Stimulated activated CD8-positive, alpha-beta memory T cell treated with anti-CD3 and anti-CD28 coated beads, Interleukin-4, amount 100 ng/mL, for 1 hour (primary cell): ENCODE measurements at regions not wholly inside any gene's neighbourhood (a gene's known extent, or its start where the extent isn't known, plus 50 kb on each side); places are given as distances from the start of the nearest gene placed in this dataset.
"Not testable (repeated sequence)": the region's sequence is repeated elsewhere in the genome, so short reads cannot be mapped to it uniquely, and the experiment has no call there.

Experiments
- DNase-seq, 2 donors: peaks; one replicate each; pipeline ENCODE4 v3.0.0-alpha.2; 2020; ENCODE audit warnings: low read depth in 2 of 2, low spot score in 1 of 2

DNA sequence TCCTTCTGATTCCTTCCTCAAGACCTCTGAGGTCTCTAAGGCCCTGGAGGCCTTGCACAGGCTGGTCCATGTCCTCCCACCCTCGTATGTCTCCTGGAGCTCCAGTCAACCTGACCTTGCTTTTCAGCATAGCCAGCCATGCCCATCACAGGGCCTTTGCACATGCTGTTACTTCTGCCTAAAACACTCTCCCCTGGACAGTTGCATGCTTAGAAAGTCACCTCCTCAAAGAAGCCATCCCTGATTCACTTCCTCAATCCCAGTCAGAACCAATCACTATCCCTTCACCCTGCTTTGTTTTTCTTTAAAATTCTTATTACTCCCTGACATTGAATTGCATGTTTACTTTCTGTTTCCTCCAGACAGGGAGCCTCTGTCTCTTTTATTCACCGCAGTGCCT, 322.1 kb upstream of the CCL2 start:
- no peak for DNase-seq

DNA sequence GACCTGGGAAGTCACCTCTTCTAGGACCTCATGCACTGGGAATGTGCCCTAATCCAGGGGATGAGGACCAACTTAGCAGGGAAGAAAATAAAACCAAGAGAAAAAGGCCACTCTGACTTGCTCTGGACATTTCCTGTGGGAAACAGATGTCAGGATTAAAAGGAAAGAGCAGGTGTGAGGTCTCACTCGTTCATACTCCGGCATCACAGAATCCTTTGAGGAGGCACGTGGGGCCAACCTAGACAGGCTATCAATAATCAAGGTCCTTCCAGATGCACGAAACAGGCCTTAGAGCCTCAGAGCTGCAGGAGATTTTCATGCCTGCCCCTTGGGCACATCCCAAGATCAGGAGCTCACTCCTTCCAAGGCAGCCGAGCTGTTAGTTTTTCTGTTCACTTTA, 321.5 kb upstream of the CCL2 start:
- no peak for DNase-seq

DNA sequence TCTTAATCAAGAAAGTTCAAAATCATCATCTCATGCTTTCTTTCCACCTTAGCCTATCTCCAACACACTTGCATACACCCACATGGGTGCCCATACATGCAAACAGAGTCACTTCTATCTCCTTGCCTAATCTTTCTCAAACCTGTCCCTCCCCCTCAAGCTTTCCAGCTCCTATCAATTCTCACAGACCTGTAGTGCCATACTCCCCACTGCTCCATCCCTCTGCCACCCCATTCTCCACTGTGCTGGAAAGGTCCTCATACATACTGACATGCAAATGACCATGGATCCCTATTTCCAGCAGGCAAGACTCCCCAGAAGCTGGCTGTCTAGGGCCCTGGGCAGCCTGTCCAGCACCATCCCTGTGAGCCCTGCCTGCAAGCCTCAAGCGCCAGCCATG, 320.4 kb upstream of the CCL2 start:
- no peak for DNase-seq

DNA sequence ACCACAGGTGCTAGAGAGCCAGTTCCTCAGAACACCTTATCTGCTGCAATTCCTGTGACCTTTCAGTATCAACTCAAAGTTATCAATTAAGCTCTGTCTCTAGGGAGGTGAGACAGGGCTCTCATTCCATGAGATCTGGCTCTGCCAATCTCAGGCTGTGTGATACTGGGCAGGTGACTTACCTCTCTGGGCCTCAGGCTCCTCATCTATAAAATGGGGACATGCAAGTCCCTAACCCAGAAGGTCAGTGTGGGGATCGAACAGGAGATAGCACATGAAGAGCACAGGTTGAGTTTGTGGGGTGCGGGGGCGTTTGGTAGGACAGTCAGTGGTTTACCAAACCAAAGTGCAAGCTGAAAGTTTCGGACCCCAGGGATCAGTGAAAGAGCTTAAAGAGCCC, 319.3 kb upstream of the CCL2 start:
- DNase-seq, result no peak

DNA sequence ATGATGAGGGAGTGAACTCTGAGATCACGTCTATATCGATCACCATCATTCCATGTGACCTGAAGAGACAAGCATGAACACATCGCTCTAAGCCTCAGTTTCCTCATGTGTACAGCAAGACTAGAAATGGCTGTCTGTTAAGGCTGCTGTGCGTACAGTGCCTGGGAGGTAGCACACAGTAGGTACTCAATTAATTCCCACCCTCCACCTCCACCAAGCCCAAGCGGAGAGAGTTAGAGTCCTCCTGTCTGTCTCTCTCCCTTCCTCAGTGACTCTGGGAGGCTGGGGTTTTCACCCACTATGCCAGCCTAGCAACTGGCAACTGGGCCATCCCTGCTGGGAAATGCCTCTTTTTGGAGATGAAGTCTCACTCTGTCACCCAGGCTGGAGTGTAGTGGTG, 318.3 kb upstream of the CCL2 start:
- DNase-seq, result no peak

DNA sequence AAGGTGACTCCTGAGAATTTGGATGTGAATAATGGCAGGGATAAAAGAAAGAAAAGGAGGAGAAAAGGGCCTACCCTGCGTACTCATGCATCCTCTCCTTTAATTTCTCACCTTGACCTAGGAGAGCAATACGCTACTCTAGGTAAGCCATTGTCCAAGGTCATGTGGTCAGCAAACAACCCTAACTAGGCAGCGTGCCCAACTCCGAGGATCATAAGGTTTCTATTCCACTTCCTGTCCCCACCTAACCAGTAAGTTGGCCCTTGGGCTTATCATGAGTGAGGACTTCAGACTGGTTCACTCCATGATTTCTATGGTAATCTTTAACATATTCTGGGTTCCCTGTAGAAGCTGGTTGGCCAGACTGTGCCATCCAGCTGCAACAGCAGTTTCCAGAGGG, 315.1 kb upstream of the CCL2 start:
- DNase-seq, result no peak

DNA sequence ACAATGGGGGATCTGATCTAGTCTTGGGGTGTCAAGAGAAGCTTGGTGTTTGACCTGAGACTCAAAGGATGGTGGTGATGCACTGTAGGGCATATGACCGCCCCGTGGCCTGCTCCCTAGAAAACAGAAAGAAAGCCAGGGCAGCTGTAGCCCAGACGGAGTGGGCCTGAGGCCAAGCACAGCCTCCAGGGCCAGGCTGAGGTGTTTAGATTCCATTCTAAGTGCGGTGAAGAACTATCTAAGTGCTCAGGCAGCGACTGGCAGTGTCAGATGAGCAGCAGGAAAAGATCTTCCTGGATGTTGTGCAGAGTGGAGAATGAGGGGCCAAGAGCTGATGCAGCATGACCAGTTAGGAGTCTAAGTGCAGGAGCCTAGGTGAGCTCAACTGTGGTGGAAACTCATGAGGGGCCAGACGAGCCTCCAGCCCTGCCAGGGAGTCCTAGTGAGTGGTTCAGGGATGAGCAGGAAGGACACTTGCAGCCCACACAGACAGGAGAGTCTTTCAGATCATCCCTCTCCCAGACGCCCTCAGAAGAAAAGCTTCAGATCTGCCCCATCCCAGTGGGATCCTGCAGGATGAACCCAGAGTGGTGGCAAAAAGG, 314.2 kb upstream of the CCL2 start:
- DNase-seq, result no peak

DNA sequence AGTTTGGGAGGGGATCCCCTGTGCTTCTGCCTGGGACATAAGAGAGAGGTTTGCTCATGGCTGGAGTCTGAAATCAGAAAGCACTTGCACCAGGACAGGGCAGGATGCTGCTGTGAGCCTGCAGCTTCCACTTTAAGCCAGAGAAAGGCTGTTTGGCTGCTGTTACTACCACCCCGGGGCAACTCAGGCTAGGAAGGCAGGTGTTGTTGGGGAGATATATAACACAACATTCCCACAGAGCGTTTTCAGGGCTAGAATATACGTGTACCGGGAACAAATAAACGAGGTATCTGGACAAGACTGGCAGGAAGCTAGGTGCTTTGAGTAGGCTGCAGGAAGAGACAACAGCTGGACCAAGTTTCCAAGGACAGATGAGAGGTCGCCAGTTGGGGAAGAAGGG, 313.3 kb upstream of the CCL2 start:
- no peak for DNase-seq

DNA sequence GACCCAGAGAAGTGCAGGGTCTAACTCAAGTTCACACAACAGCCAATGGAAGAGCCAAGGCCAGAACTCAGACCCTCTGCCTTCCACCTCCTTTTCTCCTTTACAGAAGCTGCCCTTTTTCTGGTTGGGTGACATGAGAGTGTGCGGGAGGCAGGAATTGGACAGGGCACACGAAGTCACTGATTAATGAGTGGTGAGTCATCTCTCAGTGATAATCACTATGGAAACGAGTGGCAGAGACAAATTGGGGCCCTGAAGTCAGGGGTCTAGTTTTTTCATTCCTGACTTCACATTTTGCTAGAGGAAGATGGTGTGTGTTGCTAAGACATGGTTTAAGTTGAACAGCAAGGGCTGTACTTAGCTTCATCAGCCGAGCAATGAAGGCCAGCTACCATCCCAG, 312.7 kb upstream of the CCL2 start:
- no peak for DNase-seq

DNA sequence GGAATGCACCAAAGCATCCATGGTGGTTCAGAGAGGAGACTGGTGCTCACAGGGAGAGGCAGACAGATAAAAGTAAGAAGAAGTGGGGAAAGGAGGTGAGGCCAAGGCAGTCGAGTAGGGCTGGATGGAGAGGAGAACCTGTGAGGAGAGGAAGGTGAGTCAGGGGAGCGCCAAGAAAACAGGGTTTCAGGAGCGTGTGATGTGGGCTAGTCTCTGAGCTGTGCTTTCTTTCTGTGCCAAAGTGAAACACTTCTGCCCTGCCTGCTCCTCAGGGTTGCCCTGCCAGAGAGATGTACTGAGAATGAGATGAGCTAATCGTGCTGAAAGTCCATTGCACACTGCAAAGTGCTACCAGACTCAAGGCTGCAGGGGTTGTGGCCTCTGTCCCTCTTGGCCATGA, 310.7 kb upstream of the CCL2 start:
- DNase-seq, result no peak

DNA sequence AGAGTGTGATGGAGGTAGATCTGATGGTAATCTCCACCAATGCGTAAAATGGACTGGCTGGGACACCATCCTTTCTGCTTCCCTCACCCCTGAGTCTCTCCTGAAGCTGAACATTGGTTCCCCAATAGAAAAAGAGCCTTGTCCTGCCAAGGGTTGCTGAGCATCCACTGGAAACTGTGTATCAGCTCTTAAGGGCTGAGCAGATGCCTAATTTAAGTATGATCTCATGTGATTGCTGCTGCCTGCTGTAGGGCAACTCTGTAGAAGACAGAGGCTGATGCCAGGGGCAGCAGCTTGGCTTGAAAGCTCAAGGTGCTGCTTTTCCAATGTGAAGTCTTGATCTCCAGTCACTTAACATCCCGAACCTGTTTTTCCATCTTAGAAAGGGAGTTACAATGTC, 310.3 kb upstream of the CCL2 start:
- no peak for DNase-seq

DNA sequence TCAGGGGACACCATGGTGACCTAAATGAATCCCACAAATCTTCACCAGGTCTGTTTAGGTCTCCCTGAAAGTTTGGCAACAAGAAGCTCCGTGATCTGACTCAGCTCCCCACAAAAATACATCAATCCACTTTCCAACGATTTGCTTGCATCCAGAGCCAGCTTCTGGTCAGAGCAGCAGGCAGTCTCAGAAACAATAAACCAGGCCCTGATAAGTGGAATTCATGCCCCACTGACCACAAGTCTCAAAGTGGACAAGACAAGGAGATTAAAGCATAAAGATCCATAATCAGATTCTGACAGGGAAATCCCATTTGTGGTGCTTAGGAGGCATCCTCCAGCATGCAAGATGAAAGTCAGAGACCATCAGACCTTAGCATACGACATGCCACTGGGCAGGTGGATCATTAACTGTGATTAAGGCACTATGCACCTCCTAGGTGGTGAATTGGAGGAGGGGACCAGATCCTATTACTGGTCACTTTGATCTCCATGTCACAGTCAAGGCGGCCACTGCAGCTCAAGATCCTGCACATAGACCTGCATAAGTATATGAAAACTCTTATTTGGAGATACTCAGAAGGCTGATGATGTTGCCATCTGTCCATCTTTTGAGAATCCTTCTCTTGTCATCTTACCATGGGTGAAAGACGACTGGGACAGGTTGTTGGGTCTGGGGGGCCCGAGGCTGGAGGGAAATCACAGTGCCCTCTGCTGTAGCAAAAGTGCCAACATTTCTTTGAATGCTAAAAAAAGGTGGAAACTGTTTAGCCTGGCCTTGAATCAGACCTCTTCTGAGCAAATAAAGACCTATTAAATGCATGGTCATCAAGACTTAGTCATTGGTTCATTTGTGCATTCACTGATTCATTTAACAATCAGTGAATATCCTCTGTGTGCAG, 309.2 kb upstream of the CCL2 start:
- no peak for DNase-seq

DNA sequence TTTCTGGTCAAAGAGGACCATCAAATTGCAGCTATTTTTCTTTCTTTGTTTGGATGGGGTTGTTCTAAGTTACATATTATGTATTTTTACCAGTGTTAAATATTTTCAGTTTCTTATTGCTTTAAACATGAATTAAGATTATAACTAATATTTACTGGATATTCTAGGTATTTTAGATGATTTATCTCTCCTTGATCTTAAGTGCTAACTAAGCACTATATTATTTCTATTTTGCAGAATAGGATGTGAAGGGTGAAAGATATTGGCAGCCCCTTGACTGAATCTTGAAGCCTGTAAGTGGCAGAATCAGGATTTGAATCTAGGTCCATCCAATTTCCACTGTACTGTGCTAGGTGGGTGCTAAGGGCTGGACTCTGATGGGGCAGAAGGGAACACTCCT, 307.3 kb upstream of the CCL2 start:
- no peak for DNase-seq

DNA sequence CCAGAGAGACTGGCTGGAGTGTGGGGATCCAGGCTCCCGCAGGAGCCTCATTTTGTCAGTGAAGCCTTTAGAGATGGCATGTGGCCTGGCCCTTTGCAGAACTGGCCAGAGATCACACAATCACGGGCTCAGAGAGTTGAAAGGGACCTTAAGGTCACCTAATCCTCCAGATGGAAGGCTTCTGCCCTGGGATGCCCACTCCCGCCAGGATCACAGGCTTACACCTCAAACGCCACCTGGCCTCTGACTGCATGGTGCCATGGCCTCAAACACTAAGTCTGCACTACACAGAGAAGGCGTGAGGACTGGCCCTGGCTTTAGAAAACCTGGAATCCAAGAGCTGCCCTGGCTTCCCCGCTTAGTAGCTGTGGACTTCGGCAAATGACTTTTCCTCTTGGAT, 306.8 kb upstream of the CCL2 start:
- no peak for DNase-seq

DNA sequence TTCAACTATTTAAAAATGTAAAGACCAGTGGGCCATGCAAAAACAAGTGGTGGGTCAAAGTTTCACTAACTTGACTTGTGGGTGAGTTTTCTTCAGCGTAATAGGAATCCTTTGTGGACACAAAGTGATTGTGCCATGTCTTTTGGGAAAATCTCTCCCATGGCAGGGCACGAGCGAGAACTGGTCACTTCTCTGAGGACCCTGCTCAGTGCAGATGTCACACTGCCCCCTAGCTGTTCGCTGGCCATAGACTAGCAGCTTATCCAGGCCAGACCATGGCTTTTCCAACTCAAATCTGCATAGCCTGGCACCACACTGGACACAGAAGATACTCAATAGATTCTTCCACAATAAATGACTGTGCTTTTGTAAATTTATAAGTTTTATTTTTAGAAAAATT, 306.0 kb upstream of the CCL2 start:
- DNase-seq, result no peak

DNA sequence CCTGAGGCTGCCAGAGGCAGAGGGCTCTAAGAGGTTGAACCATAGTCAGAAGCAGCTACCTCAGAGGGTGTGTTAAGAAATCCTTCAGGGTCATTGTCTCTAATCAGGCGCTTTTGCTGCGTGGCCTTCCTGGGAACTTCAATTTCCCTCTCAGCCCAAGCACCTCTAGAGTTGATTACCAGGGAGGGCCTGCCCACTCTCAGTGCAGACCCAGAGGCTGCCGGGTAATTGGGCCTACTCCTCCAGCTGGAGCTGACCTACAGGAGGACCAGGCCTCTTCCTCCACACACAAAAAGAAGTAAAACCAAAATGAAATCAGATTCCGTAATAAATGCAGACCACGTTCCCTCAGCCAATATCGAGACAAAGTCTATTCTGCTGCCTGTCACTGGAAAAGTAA, 305.0 kb upstream of the CCL2 start:
- DNase-seq, result no peak

DNA sequence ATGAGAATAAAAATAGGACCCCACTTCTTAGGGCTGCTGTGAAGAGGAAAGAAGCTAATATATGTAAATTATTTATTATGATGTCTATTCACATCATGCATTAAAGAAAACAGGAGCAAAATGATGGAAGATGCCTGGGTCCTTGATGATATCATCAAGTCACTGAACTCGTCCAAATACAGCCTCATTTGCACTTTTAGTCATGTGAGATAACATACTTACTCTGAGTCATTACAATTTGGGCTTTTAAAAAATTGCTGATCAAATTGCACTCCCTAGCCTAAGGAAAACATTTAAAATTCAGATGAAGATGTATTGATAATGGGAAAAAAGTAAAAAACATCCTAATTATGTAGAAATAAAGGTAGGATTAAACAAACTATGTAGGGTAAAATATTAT, 302.7 kb upstream of the CCL2 start:
- no peak for DNase-seq

DNA sequence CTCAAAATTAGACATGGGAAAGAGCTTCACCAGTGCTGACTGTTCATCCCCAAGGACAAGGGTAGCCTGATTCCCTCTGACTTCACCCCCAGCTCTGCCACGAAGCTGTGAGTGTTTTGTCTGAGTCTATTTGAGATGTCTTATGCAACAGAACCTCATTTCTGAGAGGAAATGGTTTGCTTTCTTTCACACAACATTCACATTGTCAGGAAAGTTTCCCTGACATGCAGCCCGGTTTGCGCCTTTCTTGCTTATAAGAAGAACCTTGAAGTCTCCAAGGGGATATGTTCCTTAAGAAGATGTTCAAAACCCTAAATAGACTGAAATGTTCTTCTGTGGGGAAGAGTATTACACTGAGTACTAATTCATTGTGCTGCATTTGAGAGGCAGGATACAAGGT, 300.5 kb upstream of the CCL2 start:
- no peak for DNase-seq

DNA sequence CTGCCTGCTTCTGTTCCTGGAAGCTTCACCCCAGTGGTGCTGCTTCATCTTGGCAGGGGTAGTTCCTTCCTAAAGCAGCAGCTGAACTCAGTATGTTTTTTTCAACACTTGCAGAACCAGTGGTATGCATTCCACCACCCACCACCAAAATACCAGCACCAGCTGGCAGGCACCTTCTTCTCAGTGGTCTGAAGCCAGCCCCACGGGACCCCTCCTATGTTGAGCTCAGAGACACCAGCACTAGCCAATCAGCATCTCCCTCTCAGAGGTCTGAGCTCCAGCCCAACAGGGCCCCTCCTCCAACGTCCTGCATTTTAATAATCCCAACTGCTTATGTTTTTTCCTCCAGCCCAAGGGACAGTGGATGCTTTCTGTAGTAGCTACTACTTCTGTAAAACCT, 299.6 kb upstream of the CCL2 start:
- no peak for DNase-seq

DNA sequence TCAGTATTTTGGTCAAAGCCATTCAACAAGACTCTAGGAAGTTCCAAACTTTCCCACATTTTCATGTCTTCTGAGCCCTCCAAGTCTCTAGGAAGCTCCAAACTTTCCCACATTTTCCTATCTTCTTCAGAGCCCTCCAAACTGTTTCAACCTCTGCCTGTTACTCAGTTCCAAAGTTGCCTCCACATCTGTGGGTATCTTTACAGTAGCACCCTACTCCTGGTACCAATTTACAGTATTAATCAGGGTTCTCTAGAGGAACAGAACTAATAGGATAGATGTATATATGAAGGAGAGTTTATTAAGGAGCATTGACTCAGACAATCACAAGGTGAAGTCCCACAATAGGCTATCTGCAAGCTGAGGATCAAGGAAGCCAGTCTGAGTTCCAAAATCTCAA, 296.0 kb upstream of the CCL2 start:
- not testable (repeated sequence) for DNase-seq

DNA sequence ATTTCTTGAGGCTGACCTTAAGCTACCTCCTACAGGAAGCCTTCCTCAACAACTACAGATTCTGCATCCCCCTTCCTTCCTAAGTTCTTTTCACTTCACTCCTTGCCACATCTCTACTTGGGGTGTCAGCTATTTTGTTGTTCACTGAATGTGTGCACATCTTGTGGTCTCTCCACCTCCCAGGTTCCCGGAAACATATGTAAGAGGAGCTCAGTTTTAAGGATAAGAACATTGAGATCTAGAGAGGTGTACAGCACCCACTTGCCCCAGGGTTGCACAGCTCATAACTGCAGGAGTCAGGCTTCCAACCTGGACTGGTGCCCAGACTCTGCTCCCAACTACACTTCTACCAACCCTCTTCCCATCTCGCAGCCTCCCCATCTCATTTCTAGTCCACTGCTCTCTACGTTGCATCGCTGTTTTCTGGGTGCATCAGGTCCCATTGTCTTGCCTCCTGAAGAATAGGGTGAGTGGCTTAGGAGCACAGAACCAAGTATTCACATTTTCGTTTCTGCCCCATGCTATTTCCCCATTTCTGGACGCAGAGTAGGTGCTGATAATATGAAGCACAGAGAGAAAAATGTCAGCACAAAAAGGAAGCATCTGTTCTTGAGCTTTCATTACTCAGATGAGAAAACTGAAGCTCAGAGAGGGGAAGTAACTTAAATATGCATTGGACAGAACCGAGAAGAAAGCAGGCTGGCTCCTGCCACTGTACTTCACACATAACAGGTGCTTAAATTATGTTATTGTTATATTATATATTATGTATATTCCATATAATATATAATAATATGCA, 292.0 kb upstream of the CCL2 start:
- no peak for DNase-seq

DNA sequence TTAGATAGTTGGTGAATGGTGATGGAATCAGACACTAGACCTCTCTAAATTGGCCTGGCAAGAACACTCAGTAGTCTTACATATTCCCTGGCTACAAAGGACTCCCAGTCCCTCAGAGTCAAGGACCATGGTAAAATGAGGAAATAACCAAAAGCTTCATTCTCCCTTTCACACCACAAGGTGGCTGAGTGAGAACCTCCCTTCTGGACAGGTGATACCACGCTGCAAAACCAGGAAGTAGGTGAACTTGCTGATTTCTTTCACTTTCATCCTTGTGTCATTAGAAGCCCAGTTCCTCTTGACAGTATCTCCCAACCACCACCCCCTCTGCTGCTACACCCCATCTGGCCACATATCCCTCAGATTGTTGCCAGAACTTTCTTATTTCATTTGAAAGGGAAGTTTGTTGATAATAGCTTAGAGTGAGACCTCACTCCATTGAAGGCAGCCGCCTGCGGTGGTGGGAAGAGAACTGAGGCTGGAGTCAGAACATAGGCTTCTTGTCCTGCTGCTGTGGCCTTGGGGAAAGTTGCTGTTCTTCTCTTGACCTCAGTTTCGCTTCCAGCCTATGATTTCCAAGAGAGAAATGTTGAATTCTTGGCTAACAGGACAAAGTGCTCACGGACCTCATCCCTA, 290.6 kb upstream of the CCL2 start:
- DNase-seq, result no peak
